Panc1 (cell line): ENCODE measurements at regions not wholly inside any gene's neighbourhood (a gene's known extent, or its start where the extent isn't known, plus 50 kb on each side); places are given as distances from the start of the nearest gene placed in this dataset.

Source experiments
- ATAC-seq: fragments of 200-7000 bp; cut with Tn5 transposase; 2 replicates; pipeline ENCODE4 v1.9.1; 2020; ENCODE audit warnings: mild to moderate bottlenecking, moderate library complexity
- BruUV-seq: library from RNA; stranded (reverse); fragments of 400-500 nt; replicated peaks from 2 replicates; lab custom pipeline; 2021; lab: Mats Ljungman, UMichigan
- CTCF ChIA-PET: fragments of 300-600 bp; sonication (Branson Sonifier 250); formaldehyde crosslinking; loops from one replicate; lab custom pipeline; 2022; ENCODE audit warnings: antibody characterized with exemption; lab: Charles Lee
- POLR2A ChIA-PET: fragments of 300-600 bp; sonication (Branson Sonifier 250); formaldehyde crosslinking; loops from one replicate; lab custom pipeline; 2022; ENCODE audit warnings: antibody characterized with exemption; lab: Charles Lee
- DNase-seq: peaks from one replicate; pipeline ENCODE4 v3.0.0-alpha.2; 2010; ENCODE audit warnings: low read depth, low spot score
- H3K27ac ChIP-seq: 2 replicates; pipeline ENCODE4 v1.5.1; 2011; ENCODE audit warnings: mild to moderate bottlenecking, low read length, inconsistent platforms
- H3K27me3 ChIP-seq: fragments of 200-500 bp; sonication (Bioruptor generic); 2 replicates; pipeline ENCODE4 v1.6.0; 2014; ENCODE audit warnings: low read length, inconsistent platforms; ENCODE audit not compliant: control insufficient read depth, insufficient read depth
- H3K36me3 ChIP-seq: fragments of 200-500 bp; sonication (Bioruptor generic); 2 replicates; pipeline ENCODE4 v1.5.1; 2014; ENCODE audit warnings: inconsistent platforms, mild to moderate bottlenecking, low read length, moderate library complexity; ENCODE audit not compliant: control insufficient read depth, insufficient read depth
- H3K4me1 ChIP-seq: 2 replicates; pipeline ENCODE4 v1.5.1; 2011; ENCODE audit warnings: inconsistent platforms, mild to moderate bottlenecking, low read length, moderate library complexity; ENCODE audit not compliant: control insufficient read depth, insufficient read depth
- H3K4me3 ChIP-seq, 2 experiments: 2 replicates each; pipeline ENCODE4 v1.5.1; 2011 to 2012; ENCODE audit warnings: low read depth in 2 of 2, low read length in 2 of 2, mild to moderate bottlenecking in 2 of 2, inconsistent platforms in 1 of 2, moderate library complexity in 1 of 2
- H3K9me3 ChIP-seq: fragments of 200-500 bp; sonication (Bioruptor generic); 2 replicates; pipeline ENCODE4 v1.5.1; 2014; ENCODE audit warnings: low read depth, mild to moderate bottlenecking, inconsistent platforms, low read length, moderate library complexity; ENCODE audit not compliant: control insufficient read depth, insufficient read depth
- POLR2AphosphoS5 ChIP-seq: IDR thresholded peaks from 2 replicates; pipeline ENCODE4 v1.6.1; 2012; ENCODE audit warnings: mild to moderate bottlenecking, low read depth, low read length, moderate library complexity
- SIN3A ChIP-seq: IDR thresholded peaks from 2 replicates; pipeline ENCODE4 v1.6.1; 2012; ENCODE audit warnings: low read depth, mild to moderate bottlenecking, low read length, moderate library complexity, borderline replicate concordance; ENCODE audit not compliant: insufficient read depth
- TCF7L2 ChIP-seq: IDR thresholded peaks from 2 replicates; pipeline ENCODE4 v1.6.1; 2011; ENCODE audit warnings: mild to moderate bottlenecking, low read depth, low read length, inconsistent platforms
- in situ Hi-C: cut with HindIII; loops from 2 replicates; pipeline ENCODE4 v1.10.0; 2016; ENCODE audit warnings: low sequenced_read_pairs, low pct_unique_long_range_greater_than_20kb
- intact Hi-C: fragments of 100-400 bp; cut with micrococcal nuclease; formaldehyde crosslinking; loops from one replicate; pipeline ENCODE4 v1.10.0; 2022; ENCODE audit not compliant: unreplicated experiment
- TF ChIP-seq, protein P1 (sequence below): fragments of 450-650 bp; IDR thresholded peaks from 2 replicates; pipeline ENCODE4 v1.5.1; 2017; ENCODE audit warnings: mild to moderate bottlenecking
- TF ChIP-seq, protein P2 (sequence below), 2 experiments: IDR thresholded peaks; 2 replicates each; pipeline ENCODE4 v1.6.1; 2011 to 2012; ENCODE audit warnings: low read depth in 2 of 2, control low read depth in 1 of 2, low read length in 1 of 2, mild to moderate bottlenecking in 1 of 2, moderate library complexity in 1 of 2; ENCODE audit not compliant: insufficient read depth in 1 of 2

DNA sequence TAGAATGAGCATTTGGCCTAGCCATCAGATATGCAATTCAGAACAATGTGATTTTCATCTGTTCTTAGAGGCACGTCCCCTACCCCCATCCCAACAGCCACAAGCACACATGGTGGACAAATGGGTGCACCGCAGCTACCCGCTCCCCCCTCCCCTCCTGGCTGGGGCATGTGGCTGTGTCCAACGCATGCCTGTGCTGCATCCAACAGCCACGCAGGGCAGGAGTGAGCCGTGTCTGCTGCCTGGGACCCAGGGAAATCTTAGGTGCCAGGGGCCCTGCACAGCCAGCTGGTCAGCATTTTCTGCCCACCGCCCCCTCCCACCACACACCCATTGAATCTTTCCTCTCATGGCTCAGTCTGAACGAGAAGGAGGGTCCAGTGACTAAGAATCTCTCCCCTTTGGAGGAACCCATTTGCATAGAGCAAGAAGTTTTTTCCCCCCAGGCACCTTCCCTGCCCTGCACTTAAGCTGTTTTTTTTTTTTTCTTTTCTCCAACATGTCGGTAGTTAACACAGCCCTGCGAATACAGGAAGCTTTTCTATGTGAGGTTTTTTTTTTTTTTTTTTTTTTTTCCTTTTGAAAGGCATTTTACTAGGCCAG, 138.9 kb downstream of the WDR11 start:
- Histone ChIP-seq H3K27me3 (no peaks in the 10 kb centered on the region), H3K4me3 (no peak overlapping the region), H3K4me1 (no peaks in the 10 kb centered on the region), H3K36me3 (no peaks in the 10 kb centered on the region), H3K9me3 (peaks cover 11% of the 10 kb centered on the region; the same call in 1 of the 2 replicates), H3K27ac (no peak overlapping the region)
- CTCF ChIA-PET, result no interaction called here
- in situ Hi-C loops, result no loop called here
- POLR2A ChIA-PET, result no interaction called here
- no peak for TF ChIP-seq SIN3A
- TF ChIP-seq POLR2AphosphoS5, result no peak
- TF ChIP-seq TCF7L2, result no peak
- TF ChIP-seq, protein P1, sequence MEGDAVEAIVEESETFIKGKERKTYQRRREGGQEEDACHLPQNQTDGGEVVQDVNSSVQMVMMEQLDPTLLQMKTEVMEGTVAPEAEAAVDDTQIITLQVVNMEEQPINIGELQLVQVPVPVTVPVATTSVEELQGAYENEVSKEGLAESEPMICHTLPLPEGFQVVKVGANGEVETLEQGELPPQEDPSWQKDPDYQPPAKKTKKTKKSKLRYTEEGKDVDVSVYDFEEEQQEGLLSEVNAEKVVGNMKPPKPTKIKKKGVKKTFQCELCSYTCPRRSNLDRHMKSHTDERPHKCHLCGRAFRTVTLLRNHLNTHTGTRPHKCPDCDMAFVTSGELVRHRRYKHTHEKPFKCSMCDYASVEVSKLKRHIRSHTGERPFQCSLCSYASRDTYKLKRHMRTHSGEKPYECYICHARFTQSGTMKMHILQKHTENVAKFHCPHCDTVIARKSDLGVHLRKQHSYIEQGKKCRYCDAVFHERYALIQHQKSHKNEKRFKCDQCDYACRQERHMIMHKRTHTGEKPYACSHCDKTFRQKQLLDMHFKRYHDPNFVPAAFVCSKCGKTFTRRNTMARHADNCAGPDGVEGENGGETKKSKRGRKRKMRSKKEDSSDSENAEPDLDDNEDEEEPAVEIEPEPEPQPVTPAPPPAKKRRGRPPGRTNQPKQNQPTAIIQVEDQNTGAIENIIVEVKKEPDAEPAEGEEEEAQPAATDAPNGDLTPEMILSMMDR, result no peak
- TF ChIP-seq, protein P2, sequence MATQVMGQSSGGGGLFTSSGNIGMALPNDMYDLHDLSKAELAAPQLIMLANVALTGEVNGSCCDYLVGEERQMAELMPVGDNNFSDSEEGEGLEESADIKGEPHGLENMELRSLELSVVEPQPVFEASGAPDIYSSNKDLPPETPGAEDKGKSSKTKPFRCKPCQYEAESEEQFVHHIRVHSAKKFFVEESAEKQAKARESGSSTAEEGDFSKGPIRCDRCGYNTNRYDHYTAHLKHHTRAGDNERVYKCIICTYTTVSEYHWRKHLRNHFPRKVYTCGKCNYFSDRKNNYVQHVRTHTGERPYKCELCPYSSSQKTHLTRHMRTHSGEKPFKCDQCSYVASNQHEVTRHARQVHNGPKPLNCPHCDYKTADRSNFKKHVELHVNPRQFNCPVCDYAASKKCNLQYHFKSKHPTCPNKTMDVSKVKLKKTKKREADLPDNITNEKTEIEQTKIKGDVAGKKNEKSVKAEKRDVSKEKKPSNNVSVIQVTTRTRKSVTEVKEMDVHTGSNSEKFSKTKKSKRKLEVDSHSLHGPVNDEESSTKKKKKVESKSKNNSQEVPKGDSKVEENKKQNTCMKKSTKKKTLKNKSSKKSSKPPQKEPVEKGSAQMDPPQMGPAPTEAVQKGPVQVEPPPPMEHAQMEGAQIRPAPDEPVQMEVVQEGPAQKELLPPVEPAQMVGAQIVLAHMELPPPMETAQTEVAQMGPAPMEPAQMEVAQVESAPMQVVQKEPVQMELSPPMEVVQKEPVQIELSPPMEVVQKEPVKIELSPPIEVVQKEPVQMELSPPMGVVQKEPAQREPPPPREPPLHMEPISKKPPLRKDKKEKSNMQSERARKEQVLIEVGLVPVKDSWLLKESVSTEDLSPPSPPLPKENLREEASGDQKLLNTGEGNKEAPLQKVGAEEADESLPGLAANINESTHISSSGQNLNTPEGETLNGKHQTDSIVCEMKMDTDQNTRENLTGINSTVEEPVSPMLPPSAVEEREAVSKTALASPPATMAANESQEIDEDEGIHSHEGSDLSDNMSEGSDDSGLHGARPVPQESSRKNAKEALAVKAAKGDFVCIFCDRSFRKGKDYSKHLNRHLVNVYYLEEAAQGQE (IDR thresholded peaks at IDR 0.05; ENCODE audit: insufficient read depth in 1 of 2, low read depth in 2 of 2, low read length in 1 of 2), result no peak
- no peak for ATAC-seq
- intact Hi-C loops, result no loop called here
- no peak for DNase-seq
- BruUV-seq, result no TSS peak

DNA sequence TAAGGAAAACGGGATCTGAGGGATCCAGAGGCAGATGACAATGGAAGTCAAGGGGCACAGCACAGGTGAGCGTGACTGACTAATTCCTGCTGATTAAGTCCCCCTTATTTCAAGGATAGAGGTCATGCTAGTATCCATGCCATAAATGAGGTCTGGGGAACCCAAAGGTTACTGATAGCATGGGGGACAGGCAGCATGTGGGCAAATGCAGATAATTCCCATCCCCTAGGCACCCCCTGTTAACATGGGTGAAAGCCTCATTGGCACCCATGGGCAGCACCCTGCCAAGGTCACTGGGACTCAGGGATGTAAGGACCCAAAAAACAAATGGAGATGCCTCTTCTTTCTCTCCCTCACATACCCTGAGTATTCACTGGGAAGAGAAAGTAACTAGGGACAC, 139.7 kb downstream of the WDR11 start:
- TF ChIP-seq, protein P2 (IDR thresholded peaks at IDR 0.05; ENCODE audit: insufficient read depth in 1 of 2, low read depth in 2 of 2, low read length in 1 of 2), result no peak
- TF ChIP-seq POLR2AphosphoS5 (no peak), SIN3A (no peak)
- ATAC-seq, result no peak
- CTCF ChIA-PET, result no interaction called here
- H3K36me3 ChIP-seq, result no peaks in the 10 kb centered on the region
- intact Hi-C loops, result no loop called here
- in situ Hi-C loops, result no loop called here
- BruUV-seq, result no TSS peak
- peaks cover 11% of the 10 kb centered on the region; the same call in 1 of the 2 replicates for H3K9me3 ChIP-seq
- H3K4me3 ChIP-seq, result no peak overlapping the region
- DNase-seq, result no peak
- POLR2A ChIA-PET, result no interaction called here
- no peaks in the 10 kb centered on the region for H3K27me3 ChIP-seq
- H3K4me1 ChIP-seq, result no peaks in the 10 kb centered on the region
- no peak overlapping the region for H3K27ac ChIP-seq
